22Rv1 (cell line): ENCODE measurements at regions not wholly inside any gene's neighbourhood (a gene's known extent, or its start where the extent isn't known, plus 50 kb on each side); places are given as distances from the start of the nearest gene placed in this dataset.

Experiments
- CTCF ChIP-seq: fragments of 450-650 bp; IDR thresholded peaks from 2 replicates; pipeline ENCODE4 v1.5.1; 2017; ENCODE audit warnings: mild to moderate bottlenecking
- ZFX ChIP-seq: fragments of 450-650 bp; IDR thresholded peaks from 2 replicates; pipeline ENCODE4 v1.6.1; 2017; ENCODE audit warnings: antibody characterized with exemption, borderline replicate concordance

DNA sequence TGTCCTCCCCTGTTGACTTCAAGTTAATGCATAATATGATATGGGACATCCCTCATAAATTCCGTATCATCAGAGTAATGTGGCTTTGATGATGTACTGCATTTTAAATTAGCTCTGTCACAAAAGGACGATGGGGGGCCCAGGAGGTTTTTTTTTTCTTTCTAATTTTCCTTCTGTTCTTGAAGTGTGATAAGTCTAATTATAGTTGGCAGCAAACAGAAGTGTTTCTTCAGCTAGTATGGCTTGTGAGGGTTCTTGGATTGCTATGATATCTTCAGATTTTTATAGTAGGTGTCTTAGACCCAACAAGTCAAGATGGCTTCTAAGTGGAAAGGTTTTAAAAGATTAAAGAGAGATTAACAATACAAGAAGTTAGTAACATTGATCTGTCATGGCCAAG, 796.2 kb upstream of the RBFOX1 start:
- TF ChIP-seq CTCF = no peak
- TF ChIP-seq ZFX = no peak
